CD4-positive, alpha-beta T cell treated with Interleukin-17A for 1 hour (primary cell): ENCODE measurements at regions not wholly inside any gene's neighbourhood (a gene's known extent, or its start where the extent isn't known, plus 50 kb on each side); places are given as distances from the start of the nearest gene placed in this dataset.
"Not testable (repeated sequence)": the region's sequence is repeated elsewhere in the genome, so short reads cannot be mapped to it uniquely, and the experiment has no call there.

Source experiments
- DNase-seq: peaks from one replicate; pipeline ENCODE4 v3.0.0-alpha.2; 2020

DNA sequence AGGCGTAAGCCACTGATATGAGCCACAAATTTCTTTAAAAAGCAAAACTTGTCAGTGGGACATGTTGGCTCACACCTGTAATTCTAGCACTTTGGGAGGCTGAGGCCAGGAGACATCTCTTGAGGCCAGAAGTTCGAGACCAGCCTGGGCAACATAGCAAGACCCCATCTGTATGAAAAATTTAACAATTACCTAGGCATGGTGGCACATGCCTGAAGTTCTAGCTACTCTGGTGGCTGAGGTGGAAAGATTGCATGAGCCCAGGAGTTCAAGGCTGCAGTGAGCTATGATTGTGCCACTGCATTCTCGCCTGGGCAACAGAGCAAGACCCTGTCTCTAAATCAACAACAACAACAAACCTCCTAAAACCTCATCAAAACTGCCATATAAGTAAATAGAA, 147.6 kb upstream of the BARHL2 start:
- no peak for DNase-seq

DNA sequence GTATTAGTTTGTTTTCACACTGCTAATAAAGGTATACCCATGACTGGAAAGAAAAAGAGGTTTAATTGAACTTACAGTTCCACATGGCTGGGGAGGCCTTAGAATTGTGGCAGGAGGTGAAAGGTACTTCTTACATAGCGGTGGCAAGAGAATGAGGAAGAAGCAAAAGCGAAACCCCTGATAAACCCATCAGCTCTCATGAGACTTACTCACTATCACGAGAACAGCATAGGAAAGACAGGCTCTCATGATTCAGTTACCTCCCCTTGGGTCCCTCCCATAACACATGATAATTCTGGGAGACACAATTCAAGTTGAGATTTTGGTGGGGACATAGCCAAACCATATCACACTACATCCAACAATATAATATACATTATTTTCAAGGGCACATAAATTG, 145.7 kb upstream of the BARHL2 start:
- no peak for DNase-seq

DNA sequence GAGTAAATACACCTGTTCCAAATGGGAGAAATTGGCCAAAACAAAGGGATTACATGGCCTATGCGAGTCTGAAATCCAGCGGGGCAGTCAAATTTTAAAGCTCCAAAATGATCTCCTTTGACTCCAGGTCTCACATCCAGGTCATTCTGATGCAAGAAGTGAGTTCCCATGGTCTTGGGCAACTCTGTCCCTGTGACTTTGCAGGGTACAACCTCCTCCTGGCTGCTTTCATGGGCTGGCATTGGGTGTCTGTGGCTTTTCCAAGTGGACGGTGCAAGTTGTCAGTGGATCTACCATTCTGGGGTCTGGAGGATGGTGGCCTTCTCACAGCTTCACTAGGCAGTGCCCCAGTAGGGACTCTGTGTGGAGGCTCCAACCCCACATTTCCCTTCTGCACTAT, 144.3 kb upstream of the BARHL2 start:
- not testable (repeated sequence) for DNase-seq

DNA sequence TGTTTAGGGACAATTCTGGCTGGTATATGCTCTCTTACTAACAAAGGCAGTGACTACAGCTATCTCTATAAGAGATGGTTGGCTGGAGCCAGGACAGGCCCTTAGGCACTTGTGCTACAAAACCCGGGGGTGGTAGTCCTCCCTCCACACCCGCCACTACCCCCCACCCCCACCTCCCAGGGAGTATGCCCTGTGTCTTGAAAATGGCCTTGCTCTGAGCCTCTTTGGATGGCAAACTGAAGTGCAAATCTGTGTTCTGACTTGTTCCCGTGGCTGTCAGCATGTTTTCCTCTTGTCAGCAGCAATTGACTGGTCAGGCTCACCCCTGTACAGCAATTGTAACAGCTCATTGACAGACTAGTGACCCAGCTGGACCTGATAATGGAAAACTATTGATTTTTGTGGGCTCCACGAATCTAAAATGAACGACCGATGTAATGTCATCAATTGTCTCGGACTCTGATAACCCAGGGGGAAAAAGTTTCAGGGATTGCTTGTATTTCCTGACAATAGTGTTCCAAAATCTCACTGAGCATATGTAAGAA, 139.4 kb upstream of the BARHL2 start:
- no peak for DNase-seq

DNA sequence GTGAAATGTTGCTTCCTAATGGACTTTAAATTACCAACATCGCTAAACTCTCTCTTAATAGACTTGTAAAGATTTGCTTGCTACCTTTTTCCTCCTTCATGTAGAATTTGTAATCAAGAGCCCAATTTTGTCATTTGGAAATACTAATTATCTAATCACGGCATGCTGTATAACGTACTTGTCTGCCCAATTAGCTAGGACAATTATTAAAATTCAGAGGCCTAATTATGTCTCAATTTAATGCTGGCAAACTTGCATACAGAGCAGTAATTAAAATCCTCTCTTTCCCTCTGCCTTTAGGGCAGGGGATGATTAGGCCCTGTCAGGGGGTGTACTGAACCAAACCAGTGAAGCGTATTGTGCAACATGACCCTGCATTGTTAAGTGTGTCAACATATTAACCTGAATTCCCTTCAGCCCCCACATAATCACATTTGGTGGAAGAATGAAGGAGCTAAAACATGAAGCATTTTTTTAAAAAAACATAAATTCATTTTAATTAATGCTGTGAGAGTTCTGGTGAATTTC, 137.4 kb upstream of the BARHL2 start:
- no peak for DNase-seq

DNA sequence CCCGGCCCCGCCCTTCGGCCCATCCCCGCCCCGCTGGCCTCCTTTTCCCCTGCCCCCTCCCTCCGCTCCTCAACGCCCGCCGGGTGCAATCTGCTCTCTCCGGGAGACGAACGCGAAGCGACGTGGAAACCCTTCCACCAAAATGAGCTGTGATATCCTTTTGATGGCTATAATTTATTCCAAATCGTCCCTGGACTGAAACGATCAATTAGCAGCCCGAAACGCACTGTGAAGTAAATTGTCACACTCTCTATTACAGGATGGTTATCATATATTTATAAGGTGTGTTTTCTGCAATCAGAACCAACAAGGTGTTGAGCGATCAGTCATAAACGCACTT, 134.6 kb upstream of the BARHL2 start:
- DNase-seq, result no peak

DNA sequence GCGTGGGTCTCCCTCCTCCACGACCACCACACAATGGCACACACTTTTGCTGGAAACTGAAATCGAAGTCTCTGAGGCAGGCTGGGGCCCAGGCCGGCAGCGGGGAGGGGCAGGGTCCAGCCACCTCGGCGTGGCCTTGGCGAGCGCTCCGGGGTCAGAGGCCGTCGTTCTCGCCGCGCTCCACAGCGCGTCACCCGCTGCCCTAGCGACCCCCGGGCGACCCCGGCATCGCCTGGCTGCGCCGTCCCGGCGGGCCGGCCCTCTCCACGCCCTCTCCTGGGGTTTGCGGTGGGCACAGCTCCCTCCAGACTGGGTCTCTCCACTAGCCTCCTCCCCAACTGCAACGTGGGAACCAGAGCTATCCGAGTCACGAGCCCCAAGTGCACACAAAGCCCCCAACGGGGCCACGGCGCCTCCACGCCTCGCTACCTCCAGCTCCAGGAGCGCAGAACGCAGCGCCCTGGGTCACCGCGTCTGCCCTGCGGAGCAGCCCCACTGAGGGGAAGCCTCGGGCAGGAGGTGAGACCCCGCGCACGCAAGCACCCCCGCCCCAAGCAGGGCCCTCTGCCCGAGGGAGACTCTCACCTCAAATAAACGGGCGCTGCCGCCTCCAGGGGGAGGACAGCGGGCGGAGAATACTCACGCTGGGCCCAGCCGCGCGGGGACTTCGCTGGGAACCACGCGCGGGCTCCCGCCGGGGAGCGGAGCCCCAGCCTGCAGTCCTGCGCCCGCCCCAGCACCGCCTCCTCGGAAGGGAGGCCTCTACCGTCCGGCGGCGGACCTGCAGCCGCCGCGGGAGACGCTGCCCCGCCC, 134.0 kb upstream of the BARHL2 start:
- peak; percentile 78 for DNase-seq

DNA sequence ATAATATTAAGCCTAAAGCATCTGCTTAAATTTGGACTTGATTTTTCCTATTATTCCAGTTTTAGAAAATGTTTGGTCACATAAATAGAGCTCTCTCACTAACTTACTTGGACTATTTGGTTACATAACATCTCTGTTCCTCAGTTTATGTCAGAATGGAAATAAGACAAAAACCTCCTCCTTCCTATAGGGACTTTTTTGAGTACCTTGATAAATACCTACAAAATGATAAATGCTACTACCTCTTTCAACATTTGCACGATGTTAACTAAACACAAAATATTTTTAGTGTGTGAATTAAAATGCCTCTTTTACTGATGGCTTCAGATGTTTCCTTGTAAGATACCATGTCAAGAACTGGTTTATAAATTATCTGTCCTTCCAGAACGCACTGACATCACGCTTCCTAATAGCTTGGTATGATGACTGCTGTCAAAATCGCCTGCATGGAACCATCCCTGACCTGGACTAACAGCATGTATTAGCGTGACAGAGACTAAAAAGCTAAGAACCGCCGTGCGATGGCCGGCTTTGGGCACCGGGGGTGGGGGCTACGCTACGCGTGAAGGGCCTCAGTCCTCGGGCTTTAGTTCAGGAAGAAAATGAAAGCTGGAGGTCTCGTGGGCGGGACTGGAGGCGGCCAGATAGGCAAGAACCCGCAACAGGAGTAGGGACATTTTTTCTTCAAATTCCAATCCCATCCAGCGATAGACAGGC, 133.2 kb upstream of the BARHL2 start:
- no peak for DNase-seq

DNA sequence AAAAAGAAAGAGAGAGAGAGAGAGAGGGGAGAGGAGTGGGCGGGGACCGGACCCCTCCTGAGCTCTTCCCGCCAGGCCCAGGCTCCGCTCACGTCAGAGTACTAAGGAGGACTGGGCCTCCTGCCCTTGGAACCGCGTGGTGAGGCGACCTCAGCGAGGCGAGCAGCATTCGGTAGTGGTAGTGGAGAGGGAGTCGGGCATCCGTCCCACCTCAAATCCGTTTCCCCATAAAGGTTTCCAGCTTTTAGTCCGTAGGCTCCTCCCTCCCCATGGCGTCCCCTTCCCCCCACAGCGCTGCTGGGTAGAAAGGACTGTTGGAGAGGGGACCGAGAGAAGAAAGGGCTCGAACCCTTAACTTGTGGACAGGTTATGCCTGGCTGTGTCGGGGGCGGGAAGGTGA, 124.4 kb upstream of the BARHL2 start:
- no peak for DNase-seq

DNA sequence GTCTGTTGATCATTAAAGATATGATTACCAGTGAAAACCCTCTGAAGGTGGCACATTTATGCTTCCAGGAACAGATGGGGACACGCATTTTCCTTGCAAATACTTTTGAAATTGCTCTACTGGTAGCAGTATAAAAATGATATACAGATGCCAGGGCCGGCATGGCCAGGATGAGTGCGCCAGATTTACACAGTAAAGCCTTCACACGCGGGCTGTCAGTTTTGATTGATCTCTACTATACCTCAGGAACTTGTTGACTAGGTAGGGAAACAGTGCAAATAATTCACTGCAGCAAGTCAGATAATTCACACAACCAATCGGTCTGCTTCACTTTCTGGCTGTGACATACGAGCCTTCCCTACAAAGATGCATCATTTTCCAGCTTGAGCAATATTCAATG, 123.2 kb upstream of the BARHL2 start:
- no peak for DNase-seq

DNA sequence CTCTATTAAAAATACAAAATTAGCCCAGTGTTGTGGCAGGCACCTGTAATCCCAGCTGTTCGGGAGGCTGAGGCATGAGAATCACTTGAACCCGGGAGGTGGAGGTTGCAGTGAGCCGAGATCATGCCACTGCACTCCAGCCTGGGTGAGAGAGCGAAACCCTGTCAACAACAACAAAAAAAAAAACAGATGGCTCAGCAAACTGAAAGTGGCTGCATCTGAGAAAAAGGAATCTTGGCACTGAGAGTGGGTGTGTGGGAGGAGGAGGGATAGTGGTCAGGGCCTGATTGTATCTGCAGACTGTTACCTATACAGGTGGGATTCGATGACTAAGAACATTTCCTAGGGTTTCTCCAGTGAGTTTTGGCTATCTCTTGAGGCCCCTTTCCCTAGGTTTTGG, 122.2 kb upstream of the BARHL2 start:
- no peak for DNase-seq

DNA sequence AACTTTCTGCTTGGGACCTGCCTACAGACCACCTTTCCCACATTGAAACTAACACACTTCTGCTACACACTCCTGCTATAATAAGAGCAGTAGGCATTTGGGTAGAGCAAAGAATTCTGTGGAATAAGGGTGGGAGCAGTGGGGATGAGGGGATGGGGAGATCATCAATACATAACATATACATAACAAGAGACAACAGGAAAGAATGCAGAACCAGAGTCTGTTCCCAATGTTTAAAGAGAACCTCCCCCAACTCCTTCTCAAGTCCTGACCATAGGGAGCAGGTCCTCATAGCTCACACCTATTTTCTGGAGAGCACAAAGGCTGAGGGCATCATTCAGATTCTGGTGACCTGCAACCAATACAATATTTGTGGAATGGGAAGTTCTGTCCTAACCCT, 121.6 kb upstream of the BARHL2 start:
- no peak for DNase-seq

DNA sequence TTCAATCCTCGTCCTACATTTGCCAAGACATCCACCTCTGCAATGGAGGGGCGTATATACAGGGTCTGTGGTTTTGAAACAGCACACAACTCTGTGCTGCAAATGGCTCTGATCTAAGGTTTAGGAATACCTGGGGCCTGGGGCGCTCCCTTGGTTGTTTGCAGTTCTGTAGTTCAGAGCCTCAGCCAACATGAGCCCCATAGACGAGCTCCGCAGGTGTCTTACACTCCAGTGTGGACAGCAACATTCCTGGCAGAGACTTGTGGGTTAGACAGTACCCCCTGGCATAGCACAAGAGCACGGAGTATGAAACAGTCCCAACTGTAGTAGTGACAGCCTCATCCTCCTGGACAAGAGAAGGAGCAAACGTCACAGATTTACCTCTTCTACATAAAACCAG, 120.3 kb upstream of the BARHL2 start:
- no peak for DNase-seq

DNA sequence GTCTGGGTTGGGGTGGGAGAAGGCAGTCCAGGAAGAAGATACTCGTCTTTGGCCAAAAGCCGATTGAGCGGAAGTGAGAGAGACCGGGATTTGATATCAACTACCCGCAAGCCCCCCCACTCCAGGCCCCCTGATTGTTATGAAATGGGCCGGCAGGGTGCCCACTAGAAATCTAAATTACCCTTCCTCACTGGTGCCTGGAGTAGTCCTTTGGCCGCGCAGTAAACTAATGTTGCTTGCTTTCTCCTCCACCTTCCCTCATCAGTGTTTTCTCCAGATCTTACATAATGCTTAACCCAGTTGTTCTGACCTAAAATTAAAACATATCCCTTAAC, 119.2 kb upstream of the BARHL2 start:
- DNase-seq, result no peak

DNA sequence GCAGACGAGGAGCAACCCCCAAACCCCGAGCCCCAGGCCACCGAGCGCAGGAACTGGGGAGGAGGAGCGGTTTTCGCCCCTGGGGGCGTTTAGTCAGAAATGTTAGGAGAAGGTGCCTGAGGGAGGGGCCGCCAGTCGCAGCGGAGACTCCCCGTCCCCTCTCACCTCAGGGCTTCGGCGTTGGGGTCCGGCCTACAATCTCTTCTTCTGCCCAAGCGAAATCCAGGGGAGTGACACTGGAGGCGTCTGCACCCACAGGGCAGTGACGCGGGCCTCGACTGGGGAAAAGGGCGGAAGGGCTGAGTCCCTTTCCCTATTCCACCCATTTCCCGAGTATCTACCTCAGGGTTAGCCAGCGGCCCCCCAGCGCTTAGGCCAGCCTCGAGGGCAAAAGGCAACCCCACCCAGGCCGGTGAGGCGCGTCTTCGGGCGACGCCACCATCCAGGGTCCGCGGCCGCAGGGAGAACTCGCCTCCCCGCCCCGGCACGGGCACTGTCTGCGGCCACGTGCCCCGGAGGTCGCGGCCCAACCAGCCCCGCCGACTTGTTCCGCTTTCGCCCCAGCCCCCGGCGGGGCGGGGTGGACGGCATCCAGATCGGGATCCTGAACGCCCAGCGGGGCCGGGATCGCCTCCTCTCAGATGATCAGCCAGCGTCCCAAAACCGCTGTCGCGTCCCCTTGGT, 118.7 kb upstream of the BARHL2 start:
- no peak for DNase-seq

DNA sequence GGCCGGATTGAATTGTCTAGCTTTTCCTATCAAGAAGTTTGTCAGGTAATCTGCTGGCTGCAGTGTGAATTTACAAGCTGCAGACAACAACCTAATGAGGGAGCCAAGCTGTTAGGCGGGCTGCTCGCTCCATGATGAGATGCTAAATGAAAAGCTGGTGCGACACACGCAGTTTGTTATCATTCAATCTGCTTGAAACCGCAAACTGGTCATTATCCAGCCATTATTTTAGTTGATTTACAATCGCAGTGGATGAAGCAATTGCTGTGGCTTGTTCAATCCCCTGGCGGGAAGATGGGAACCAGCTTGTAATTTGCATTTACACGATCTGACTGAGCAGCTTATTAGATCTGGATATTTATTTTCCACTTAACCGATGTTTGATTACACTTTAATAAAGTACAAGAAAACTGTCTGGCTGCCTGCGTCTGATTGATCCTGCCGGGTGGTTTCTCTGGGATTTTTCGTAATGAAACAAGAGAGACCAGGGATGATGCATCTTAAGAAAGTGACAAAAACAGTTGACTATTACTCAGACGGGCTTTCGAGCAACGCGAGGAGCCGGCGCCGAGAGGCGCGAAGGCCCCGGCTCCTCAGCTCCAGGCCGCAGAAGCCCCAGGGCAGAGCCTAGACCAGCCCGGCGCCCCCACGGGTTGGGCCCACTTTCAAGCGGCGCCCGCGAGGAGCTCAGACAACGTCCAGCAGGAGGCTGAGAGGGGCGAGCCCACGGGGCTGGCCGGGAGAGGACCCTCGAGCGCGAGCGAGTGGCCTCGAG, 118.0 kb upstream of the BARHL2 start:
- no peak for DNase-seq

DNA sequence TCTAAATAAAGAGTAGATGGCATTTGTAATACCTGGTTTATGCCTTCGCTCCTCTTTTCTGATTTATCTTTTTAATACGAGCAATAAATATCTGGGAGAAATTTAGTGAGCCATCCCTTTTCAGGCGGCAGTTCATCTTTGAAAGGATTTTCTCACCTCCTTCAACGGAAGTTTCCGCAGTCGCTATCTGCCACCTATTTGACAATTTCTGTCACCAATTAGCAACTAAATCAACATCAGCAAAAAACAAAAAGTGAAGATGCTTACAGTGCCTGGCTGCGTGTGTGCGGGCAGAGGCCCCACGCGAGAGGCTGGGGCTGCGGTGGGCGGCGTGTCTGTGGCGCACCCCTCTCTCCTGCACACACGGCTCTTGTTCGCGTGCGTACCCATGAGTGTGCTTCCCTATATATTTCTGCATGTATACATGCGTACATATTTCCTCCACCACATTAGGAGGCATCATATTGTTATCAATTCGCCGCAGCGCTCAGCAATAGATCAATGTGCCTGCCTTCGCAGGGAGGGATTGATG, 117.3 kb upstream of the BARHL2 start:
- no peak for DNase-seq

DNA sequence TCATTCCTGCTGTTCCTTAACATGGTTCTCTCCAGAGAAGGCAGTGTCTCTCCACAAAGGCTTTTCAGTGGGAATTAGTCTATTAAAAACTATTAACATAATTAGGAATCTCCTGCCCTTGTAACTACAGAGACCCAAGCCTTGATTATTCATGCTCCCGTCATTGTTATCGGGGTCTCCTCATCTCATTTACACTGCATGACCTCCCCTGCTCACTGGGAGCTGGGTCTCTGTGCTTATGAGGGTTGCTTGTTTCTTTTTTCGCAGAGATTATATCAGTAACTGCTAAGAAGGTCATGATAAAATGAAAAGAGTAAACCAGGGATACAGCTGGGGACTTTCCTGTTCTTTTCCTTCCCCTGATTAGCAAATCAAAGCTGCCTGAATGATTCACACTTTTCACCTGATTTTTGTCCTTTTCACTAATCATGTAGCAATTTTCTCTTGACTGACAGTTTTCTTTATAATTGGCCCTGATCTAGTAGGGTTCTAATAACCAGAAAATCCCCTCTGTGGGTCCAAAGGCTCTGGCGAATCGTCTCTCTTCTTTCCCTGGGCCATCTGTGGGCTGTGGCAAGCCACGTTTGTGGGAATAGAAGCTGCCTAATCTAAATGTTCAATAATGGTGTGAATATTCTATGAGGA, 116.5 kb upstream of the BARHL2 start:
- no peak for DNase-seq

DNA sequence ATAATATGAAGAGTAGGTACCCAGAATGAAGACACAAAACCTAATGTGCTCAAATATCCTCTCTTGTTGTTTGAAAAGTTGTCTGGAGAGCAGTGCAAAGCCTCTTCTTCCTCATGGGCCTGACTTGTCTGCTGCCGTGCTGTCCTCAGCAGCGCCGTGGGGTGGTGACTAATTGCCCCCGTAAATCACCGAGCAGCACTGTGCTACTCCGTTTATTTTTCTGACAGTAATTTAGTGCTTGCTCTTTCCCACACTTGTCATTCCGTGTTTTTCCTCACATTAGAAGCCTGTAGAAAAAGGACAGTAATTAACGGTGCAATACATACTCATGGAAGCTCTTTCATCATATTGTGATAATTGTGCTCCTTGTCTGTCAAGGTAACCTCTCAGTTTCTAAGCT, 114.8 kb upstream of the BARHL2 start:
- DNase-seq, result no peak

DNA sequence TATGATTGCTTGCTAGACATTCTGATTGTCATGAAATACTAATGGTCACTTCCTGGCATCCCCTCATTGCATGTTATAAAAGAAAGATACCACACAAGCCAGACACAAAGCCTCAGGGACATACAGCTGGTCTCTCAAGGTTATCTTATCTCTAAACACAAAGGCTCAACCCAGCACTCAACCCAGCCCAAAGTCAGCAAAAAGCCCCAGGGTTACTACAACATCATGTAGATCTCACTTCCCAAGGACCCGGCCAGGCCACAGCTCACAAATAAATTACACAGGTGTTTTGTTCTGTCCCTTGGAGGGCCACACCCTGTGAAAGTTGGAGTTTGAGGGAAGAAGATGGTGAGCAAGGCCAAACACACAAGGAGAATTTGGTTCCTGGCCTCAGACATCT, 109.7 kb upstream of the BARHL2 start:
- DNase-seq, result no peak

DNA sequence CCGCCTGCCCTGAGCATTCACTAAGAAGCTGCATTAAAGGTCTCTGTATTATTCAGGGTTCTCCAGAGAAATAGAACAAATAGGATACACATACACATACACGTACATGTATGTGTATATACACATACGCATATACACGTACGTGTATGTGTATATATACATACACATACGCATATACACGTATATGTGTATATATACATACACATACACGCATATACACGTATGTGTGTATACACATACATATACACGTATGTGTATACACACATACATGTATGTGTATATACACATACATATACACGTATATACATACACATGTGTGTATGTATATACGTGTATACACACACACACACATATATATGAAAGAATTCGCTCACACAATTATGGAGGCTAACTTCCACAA, 108.9 kb upstream of the BARHL2 start:
- no peak for DNase-seq

DNA sequence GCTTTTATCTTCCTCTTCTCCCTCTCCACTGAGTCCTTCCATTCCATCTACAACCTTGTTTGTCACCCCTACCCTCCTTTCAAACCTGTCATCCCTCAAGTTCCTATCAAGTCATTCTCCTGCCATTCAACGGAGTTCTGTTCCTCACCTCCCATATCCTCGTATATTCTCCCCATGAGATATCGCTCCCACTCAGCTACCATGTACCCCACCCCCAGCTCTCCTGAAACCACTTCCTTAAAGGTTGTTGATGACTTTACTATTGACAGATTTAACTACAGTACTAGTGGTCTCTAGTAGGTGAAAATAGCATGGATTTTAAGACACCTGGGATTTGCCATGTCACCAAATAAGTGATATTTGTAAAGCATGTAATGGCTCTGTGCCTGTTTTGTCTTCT, 107.4 kb upstream of the BARHL2 start:
- no peak for DNase-seq
